Spleen (tissue), 7 donors: ENCODE measurements at regions not wholly inside any gene's neighbourhood (a gene's known extent, or its start where the extent isn't known, plus 50 kb on each side); places are given as distances from the start of the nearest gene placed in this dataset.

Experiments used
- CTCF ChIP-seq, 11 experiments: fragments of 200-600 bp in 7 of 11; fragments of 450-650 bp in 4 of 11; sonication (generic) in 4 of 11; IDR thresholded peaks in 8 of 11; conservative IDR thresholded peaks in 3 of 11; 1 replicate in 7 of 11; 2 replicates in 4 of 11; pipeline versions ENCODE4 v1.4.0 to v1.8.0; 2016 to 2021; ENCODE audit warnings: antibody characterized with exemption in 11 of 11, inconsistent platforms in 4 of 11, mild to moderate bottlenecking in 1 of 11
- POLR2A ChIP-seq, 3 donors: fragments of 450-650 bp; IDR thresholded peaks; one replicate each; pipeline ENCODE4 v1.5.1; 2017; ENCODE audit warnings: antibody characterized with exemption in 3 of 3, mild to moderate bottlenecking in 1 of 3
- donor health status: DM: no; HTN: no; CAD: no; lungs with moderate emphysema.
- donor health status: DM: no; HTN: no; CAD: no.
- donor health status: DM: no; HTN: no; CAD: no.

GRCh38 chr7:1364906-1365570 lies 94.2 kb downstream of the MICALL2 start:
- TF ChIP-seq CTCF (IDR thresholded peaks at IDR 0.05 in 8 of 11, conservative IDR thresholded peaks at IDR 0.05 in 3 of 11) (no peak), POLR2A (IDR thresholded peaks at IDR 0.05) (no peak)
